ENCODE measurements at regions not wholly inside any gene's neighbourhood (a gene's known extent, or its start where the extent isn't known, plus 50 kb on each side); places are given as distances from the start of the nearest gene placed in this dataset.

DNA sequence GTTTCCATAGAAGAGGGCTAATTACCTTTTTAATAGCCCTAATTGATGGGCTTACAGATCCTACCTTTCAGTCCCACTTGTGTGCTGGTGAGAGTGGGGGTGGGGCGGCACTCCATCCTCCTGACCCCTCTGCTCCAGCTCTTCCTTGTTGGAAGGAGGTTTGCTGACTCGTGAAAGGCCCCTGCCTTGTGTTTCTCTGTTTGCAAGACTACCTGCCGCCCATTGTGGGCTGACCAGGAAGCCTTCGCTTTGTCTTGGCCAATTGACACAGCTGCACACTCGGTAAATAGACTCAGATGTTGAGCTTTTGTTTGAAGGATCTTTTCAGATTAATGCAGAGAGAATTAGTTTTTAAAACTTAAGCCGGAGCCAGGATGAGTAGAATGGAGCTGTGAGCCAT lies 197.3 kb upstream of the HES1 start:
- no peak for DNase-seq

- DNase-seq = no peak
Measured at GRCh38 chr3:193939527-193939926, 196.4 kb upstream of the HES1 start.

DNA sequence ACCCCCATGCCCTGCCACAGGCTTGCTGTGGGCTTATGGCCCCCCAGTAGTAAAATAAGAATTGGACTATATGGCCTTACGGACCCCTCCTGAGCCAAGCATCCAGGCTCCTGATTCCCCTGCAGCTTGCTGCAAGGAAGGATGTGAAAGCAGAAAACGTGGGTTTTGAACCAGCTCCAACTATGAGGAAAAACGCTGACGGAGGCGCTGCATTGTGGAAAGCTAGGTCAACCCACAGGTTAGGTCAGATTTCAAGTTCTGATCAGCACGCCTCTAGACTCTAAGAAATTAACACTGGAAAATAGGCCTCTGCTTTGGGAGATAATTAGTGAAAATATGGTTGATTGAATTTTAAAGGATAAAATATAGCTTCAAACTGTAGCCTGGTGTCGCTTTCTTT lies 195.4 kb upstream of the HES1 start:
- DNase-seq = no peak

- DNase-seq = no peak
Measured at GRCh38 chr3:193941486-193941885, 194.5 kb upstream of the HES1 start.

DNA sequence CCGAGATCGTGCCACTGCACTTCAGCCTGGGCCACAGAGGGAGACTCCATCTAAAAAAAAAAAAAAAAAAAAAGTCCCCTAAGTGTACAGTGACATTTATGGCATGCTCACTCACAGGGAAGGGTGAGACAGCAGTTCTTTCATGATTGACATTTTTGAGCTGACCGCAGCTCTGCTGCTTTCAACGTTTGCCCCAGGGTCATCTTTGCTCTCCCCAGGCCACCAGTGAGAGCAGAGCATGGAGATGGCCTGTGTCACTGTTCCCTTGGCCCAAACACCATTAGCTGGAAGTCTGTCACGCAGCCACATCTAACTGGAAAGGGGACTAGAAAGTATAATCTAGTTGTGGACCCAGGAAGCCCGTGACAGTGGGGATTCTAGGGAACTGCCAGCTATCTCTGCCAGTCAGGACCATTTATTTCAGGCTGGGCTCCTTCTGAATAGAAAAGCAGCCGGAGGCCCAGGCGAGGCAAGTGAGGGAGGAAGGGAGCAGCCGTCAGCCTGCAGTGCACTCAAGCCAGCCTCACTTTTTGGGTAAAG lies 193.4 kb upstream of the HES1 start:
- peak; percentile 47 for DNase-seq

DNA sequence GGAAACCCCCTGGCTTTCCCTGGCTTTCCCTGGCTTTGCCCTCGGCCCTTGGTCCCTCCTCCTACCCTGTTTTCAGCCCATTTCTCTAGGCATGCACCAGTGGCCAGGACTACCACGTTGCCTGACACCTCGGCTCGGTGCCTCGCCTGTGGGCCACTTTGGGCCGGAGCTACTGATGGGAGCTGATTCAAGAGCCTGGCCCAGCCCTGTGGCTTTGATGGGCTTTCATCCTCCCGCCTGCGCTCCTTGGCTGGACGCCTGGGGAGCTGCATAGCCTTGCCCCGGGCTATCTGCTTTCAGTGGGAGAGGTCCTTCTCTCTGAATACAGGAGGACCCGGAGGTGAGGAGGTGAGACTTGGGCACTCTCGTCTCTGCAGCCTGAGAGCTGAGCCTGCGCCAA lies 192.7 kb upstream of the HES1 start:
- DNase-seq = no peak

DNA sequence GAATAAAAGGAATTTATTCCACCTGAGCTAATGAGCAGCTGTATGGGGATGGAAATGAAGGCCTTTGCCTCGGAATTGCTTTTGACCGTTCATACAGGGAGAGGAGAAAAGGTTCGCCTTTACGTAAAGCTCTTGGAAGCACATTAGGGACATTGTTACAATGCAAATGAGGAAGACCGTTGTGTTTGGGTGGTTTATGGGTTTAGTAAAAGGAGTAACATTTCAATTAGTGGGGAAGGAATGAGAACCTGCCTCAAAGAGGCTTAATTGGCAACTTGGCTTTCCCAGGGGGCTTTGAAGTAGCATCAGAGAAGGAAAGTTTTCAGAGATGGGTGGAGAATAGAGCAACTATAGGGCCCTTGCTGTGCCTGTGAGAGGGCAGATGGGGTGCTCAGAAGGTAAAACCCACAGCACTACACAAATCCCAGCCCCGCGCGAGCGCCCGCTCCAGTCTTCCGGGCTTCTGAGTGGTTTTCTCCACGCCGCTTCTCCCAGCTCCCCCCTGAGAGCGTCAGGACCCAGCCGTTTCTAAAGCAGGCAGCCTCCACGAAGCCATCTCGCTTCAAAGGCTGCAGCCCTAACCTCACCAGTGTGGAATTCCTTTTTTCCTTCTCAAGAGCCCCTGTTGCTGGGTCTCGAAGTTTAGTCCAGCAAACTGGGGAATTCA lies 192.0 kb upstream of the HES1 start:
- DNase-seq = no peak

DNA sequence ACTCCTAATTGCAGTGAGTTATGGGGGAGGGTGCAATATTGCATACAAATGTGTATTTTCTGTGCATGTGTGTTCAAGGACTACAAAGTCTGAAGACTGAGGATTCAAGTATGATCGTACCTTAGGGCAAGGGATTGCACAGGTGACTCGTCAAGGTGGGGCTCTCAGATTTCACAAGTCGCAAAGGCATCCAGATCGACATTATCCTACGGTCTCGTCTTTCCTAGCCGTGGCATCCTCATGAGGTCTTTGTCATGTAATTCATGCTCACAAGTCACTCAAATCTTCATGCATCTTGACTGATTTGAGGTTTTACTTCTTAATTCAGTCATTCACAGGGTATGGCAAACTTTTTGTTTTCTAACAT lies 191.4 kb upstream of the HES1 start:
- no peak for DNase-seq

- DNase-seq = no peak
Measured at GRCh38 chr3:193945143-193945542, 190.8 kb upstream of the HES1 start.

DNA sequence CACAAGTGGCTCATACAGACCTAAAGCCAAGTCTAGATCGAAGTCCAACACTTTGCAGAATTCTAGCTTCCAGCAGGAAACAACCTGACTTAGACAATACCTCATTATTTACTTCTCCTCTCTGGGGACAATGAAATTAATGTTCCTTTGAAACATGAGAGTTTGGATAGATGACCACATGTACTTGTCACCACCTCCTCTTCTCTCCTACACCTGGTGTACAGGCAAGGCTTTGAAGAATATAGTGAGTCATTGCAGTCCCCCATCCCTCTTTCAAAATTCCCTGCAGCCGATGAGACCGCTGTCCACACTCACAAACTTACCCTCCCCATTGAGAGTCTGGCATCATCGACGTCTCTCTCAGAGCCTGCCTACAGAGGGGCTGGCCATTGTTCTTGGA lies 189.0 kb upstream of the HES1 start:
- DNase-seq = no peak

DNA sequence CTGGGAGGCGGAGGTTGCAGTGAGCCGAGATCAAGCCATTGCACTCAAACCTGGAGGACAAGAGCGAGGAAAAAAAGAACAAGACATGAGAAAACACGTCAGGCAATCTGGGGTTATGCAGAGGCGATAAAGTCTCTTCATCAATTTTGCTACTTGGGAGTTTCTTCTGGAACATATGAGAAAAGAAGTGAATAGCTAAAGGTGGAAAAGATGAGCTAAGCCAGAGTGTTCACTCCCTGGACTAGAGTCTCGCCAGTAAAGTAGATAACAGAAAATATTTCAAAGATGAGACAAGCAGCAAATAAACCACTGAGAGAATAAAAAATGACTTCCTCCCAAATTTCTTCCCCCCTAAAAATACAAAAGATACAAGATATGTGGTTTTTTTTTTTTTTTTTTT lies 188.4 kb upstream of the HES1 start:
- no peak for DNase-seq

DNA sequence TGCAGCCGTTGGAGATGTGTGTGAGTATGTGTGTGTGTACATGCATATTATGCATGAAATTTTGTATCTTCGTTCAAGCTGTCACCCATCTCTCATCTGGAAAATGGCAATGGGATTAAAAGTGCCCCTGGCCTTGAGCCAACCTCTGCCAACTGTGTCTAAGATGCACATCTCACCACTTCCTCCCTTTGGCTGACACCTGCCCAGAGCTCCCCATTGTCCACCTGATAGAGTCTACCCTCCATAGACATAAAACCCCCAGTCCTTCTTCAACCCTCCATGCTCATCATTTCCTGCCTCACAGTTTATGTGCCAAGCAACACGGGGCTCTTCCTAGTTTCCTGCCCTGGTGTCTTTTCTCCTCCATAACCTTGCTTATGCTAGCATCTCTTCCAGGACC lies 187.5 kb upstream of the HES1 start:
- no peak for DNase-seq

GRCh38 chr3:193951859-193952258 lies 184.1 kb upstream of the HES1 start:
- no peak for DNase-seq

GRCh38 chr3:193954752-193955151 lies 181.2 kb upstream of the HES1 start:
- DNase-seq = no peak

GRCh38 chr3:193955719-193956118 lies 180.2 kb upstream of the HES1 start:
- no peak for DNase-seq

GRCh38 chr3:193959861-193960260 lies 176.1 kb upstream of the HES1 start:
- DNase-seq = no peak

DNA sequence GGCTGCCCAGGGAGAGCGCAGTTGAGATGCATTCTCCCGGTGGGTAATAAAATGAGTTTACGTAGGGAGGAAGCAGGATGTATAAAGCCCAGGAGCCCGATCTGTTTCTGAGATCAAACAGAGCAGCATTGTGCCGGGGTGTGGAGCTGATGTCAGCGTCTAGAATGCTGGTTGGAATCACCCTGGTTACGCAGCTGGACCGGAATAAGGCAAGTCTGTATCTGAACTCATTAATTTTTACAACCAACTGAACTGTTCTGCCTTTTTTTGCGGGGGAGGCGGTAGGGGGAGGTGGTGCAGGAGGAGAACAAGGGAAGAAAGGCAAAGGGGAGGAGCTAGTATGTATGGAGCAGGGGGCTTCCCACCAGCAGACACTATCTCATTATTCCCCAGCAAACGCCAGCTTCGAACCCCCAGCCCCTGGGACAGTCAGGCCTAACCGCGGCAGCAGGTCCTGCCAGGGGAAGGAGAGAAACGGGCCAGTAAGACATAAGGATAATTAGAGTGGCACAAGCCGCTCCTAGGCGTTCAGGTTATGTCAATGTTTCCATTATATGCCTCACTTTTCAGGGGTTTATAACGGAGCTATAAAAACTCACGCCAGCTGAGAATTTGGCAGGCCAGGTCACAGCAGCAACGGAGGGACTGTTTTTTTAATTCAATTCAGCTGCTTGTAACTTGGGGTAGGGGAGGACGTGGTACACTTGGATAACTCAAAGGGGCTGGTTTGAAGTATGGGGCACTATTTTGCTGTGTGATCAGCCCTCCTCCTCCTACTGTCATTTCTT lies 175.3 kb upstream of the HES1 start:
- DNase-seq = no peak

DNA sequence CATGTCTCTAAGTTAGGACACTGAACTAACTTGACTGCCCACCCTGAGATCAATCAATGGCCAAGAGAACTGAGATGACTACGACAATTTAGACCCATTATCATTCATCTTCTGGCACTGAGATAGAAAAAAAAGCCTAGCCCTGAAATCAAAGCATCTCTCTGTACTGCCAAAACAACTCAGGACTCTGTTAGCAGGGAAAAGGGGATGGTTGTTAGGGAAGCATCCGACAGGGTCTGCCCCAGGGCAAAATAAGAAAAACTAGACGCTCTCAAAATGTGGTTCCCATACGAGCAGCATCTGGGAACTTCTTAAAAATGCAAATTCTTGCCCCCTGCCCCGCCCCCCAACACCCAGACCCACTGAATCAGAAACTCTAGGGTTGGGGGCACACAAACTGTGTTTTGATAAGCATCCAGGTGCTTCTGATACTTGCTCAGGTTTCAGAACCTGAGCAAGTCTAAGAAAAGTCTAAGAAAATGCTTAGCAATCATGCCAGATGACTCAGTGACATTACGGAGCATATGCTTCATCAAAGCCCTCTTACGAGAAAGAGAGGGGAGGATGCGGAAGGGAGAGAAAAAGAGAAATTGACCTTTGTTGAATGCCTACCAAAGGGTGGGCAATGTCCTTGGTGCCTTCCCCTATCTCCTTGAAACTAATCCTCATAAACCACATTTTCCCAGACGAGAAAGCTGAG lies 172.8 kb upstream of the HES1 start:
- no peak for DNase-seq

- no peak for DNase-seq
Measured at GRCh38 chr3:193963808-193964516, 172.0 kb upstream of the HES1 start.

DNA sequence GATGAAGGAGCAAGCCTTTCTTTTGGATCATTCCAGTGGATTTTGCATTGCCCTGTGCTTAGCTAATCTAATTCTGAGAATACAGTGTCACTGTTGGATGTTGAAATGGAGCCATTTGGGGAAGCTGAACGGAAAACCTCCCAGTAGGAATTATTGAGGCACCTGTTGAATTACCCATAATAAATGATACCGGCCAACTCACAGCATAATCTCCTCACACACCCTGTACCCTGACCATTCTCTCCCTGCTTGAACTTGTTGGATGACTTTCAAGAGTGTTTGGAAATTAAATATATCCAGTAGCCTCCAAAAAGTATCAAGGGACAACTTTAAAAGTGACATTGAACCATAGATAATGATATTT lies 171.4 kb upstream of the HES1 start:
- DNase-seq = no peak

DNA sequence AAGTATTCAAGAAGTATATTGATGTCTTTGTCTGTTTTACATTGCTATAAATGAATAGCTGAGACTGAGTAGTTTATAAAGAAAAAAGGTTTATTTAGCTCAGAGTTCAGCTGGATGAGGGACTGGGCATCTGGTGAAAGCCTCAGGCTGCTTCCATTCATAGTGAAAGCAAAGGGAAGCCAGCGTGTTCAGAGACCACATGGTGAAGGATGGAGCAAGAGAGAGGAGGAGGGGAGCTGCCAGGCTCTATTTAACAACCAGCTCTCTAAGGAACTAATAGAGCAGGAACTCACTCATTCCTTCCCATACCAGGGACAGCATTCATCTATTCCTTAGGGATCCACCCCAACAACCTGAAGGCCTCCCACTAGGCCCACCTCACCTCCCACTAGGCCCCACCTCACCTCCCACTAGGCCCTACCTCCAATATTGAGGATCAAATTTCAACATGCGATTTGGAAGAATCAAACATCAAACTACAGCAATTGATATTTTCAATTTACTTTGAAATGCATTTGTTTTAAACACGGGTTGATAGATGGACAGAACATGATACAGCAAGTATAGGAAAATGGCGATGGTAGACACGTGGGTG lies 167.5 kb upstream of the HES1 start:
- DNase-seq = no peak

GRCh38 chr3:193970131-193970772 lies 165.7 kb upstream of the HES1 start:
- peak; percentile 72 for DNase-seq

All from OCI-M1 (cell line).